ENCODE measurements at regions not wholly inside any gene's neighbourhood (a gene's known extent, or its start where the extent isn't known, plus 50 kb on each side); places are given as distances from the start of the nearest gene placed in this dataset.

DNA sequence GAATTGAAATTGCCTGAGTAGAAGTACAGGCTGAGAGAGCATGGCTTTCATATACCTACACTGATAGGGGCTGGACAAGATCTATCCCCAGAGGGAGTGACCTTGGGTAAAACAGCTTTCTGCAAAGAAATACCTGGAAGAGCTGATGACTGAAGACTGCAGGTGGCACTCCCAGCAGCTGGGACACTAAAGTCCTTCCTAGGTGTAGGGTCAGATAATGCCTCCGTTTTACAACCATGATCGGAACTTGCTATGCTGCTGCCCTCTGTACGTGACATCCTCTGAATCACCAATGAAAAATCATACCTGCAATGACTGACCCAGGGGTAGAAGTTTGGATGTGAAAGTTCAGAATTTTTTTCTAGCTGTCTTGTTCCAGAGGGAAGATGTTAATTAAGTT, 107.2 kb upstream of the WDR1 start:
- TF ChIP-seq POLR2A (IDR thresholded peaks at IDR 0.05), result no peak
- TF ChIP-seq, protein P1, sequence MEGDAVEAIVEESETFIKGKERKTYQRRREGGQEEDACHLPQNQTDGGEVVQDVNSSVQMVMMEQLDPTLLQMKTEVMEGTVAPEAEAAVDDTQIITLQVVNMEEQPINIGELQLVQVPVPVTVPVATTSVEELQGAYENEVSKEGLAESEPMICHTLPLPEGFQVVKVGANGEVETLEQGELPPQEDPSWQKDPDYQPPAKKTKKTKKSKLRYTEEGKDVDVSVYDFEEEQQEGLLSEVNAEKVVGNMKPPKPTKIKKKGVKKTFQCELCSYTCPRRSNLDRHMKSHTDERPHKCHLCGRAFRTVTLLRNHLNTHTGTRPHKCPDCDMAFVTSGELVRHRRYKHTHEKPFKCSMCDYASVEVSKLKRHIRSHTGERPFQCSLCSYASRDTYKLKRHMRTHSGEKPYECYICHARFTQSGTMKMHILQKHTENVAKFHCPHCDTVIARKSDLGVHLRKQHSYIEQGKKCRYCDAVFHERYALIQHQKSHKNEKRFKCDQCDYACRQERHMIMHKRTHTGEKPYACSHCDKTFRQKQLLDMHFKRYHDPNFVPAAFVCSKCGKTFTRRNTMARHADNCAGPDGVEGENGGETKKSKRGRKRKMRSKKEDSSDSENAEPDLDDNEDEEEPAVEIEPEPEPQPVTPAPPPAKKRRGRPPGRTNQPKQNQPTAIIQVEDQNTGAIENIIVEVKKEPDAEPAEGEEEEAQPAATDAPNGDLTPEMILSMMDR (IDR thresholded peaks at IDR 0.05), result no peak
